NT2/D1 (cell line): ENCODE measurements at regions not wholly inside any gene's neighbourhood (a gene's known extent, or its start where the extent isn't known, plus 50 kb on each side); places are given as distances from the start of the nearest gene placed in this dataset.

ENCODE experiments used
- YY1 ChIP-seq: IDR thresholded peaks from 2 replicates; pipeline ENCODE4 v1.6.1; 2011; ENCODE audit not compliant: insufficient read length, insufficient read depth
- ZNF274 ChIP-seq: IDR thresholded peaks from 2 replicates; pipeline ENCODE4 v1.6.1; 2011; ENCODE audit warnings: mild to moderate bottlenecking, low read depth, low read length

DNA sequence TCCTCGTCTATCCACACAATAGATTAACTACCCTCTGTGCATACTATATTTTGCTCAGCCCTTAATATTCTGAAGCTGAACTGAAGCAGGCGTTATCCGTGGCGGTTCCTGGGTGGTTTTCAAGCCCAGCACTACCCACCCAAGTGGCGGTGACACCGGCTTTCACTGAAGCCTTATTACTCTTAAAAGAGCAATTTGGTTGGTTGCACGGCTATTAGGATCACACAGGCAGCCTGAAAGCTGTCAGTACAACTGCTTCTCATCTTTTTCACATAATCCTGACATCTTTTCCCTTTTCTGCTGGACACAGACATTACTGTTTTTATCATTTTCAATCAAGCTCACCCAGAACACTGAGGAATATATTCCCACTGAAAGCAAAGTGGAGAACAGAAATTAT, 525.3 kb upstream of the ZNF717 start:
- no peak for TF ChIP-seq YY1
- no peak for TF ChIP-seq ZNF274
